ENCODE measurements at regions not wholly inside any gene's neighbourhood (a gene's known extent, or its start where the extent isn't known, plus 50 kb on each side); places are given as distances from the start of the nearest gene placed in this dataset.

DNA sequence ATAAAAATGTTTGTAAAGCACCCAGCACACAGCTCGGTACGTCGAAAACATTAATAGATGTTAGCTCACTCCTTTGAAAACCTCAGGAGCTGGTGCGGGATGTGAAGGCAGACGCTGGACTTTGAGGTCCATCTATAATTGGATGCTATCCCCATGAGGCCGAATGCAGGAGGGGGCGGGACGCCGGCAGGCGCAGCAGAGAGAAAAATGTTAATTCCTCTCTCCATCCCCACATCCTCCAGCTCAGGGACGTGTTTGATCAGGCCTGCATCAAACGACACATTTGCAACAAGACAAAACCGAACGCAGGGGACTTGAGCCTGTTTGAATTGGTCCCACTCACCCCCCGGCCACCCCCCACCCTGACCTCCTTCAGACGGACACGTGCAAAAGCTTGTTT, 231.0 kb downstream of the RBM19 start:
- H4K20me1 ChIP-seq (ENCODE audit: insufficient read depth, low read length), result no peaks in the 10 kb centered on the region
- H3K27ac ChIP-seq (ENCODE audit: low read depth in 1 of 2, low read length in 2 of 2), result no peak overlapping the region
- no peak overlapping the region for H3K4me2 ChIP-seq (replicated peaks; ENCODE audit: extremely low read depth, low read length, poor library complexity, severe bottlenecking)
- H3K4me3 Mint-ChIP-seq, result no peak overlapping the region
- H3K27ac Mint-ChIP-seq, result peak overlapping the region in 1 of 7 donors; percentile 2
- no peak overlapping the region for H2AFZ ChIP-seq (ENCODE audit: insufficient read depth, low read depth, low read length, poor library complexity, severe bottlenecking)
- TF ChIP-seq, protein P1, sequence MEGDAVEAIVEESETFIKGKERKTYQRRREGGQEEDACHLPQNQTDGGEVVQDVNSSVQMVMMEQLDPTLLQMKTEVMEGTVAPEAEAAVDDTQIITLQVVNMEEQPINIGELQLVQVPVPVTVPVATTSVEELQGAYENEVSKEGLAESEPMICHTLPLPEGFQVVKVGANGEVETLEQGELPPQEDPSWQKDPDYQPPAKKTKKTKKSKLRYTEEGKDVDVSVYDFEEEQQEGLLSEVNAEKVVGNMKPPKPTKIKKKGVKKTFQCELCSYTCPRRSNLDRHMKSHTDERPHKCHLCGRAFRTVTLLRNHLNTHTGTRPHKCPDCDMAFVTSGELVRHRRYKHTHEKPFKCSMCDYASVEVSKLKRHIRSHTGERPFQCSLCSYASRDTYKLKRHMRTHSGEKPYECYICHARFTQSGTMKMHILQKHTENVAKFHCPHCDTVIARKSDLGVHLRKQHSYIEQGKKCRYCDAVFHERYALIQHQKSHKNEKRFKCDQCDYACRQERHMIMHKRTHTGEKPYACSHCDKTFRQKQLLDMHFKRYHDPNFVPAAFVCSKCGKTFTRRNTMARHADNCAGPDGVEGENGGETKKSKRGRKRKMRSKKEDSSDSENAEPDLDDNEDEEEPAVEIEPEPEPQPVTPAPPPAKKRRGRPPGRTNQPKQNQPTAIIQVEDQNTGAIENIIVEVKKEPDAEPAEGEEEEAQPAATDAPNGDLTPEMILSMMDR (IDR thresholded peaks at IDR 0.05), result no peak
- no peaks in the 10 kb centered on the region for H3K36me3 ChIP-seq (replicated peaks in 1 of 2; ENCODE audit: control insufficient read depth in 1 of 2, insufficient read depth in 2 of 2, low read length in 2 of 2)
- H3K4me3 ChIP-seq (replicated peaks in 1 of 3; ENCODE audit: low read depth in 2 of 3, low read length in 3 of 3), result no peak overlapping the region
- H3K4me1 Mint-ChIP-seq, result no peaks in the 10 kb centered on the region
- no peak for DNase-seq
- peaks cover 10 to 16% (median 11%) of the 10 kb centered on the region in 3 donors for H3K27me3 Mint-ChIP-seq (ENCODE audit: low read depth in 3 of 3)
- no peak overlapping the region for H3K9ac ChIP-seq (ENCODE audit: insufficient read depth, low read length, poor library complexity, severe bottlenecking)
- peaks cover 0 to 4% of the 10 kb centered on the region in 2 donors for H3K27me3 ChIP-seq (ENCODE audit: control insufficient read depth in 2 of 2, insufficient read depth in 2 of 2, low read length in 2 of 2)
- H3K9me3 Mint-ChIP-seq, result peaks cover 0 to 3% (median 0%) of the 10 kb centered on the region in 7 donors
- no peaks in the 10 kb centered on the region for H3K9me3 ChIP-seq (replicated peaks in 1 of 2; ENCODE audit: control insufficient read depth in 1 of 2, insufficient read depth in 1 of 2, low read length in 2 of 2)
- WGBS (ENCODE audit: insufficient coverage), result 36% methylated on average over 11 of the region's 17 CpGs
- intact Hi-C loops (cut with micrococcal nuclease), result no loop called here
- no peaks in the 10 kb centered on the region for H3K36me3 Mint-ChIP-seq
- H3K79me2 ChIP-seq (ENCODE audit: insufficient read depth, low read length), result no peaks in the 10 kb centered on the region
- H3K4me1 ChIP-seq (ENCODE audit: control insufficient read depth in 1 of 2, insufficient read depth in 2 of 2, low read length in 2 of 2), result no peaks in the 10 kb centered on the region

DNA sequence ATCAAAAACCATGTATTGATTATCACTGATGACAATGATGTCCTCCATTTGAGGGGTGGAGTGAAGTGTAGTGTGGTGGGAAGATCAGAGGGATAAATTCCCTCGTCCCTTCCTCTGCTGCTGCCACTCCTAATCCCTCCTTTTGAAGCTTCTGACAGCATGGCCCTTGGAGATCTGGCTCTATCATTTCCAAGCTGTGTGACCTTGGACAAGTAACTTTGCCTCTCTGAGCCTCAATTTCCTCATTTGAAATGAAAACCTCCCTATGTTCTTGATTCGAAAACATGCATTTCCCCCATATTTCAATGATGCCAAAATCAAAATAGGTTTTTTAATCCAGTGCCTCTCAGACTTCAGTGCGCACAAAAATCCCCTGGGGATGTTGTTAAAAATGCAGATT, 231.6 kb downstream of the RBM19 start:
- Histone ChIP-seq H3K4me1 (ENCODE audit: control insufficient read depth in 1 of 2, insufficient read depth in 2 of 2, low read length in 2 of 2) (no peaks in the 10 kb centered on the region), H3K27ac (ENCODE audit: low read depth in 1 of 2, low read length in 2 of 2) (no peak overlapping the region), H3K4me2 (replicated peaks; ENCODE audit: extremely low read depth, low read length, poor library complexity, severe bottlenecking) (no peak overlapping the region), H3K79me2 (ENCODE audit: insufficient read depth, low read length) (no peaks in the 10 kb centered on the region), H3K4me3 (replicated peaks in 1 of 3; ENCODE audit: low read depth in 2 of 3, low read length in 3 of 3) (no peak overlapping the region), H3K36me3 (replicated peaks in 1 of 2; ENCODE audit: control insufficient read depth in 1 of 2, insufficient read depth in 2 of 2, low read length in 2 of 2) (no peaks in the 10 kb centered on the region), H4K20me1 (ENCODE audit: insufficient read depth, low read length) (no peaks in the 10 kb centered on the region), H3K9me3 (replicated peaks in 1 of 2; ENCODE audit: control insufficient read depth in 1 of 2, insufficient read depth in 1 of 2, low read length in 2 of 2) (no peaks in the 10 kb centered on the region), H2AFZ (ENCODE audit: insufficient read depth, low read depth, low read length, poor library complexity, severe bottlenecking) (no peak overlapping the region), H3K9ac (ENCODE audit: insufficient read depth, low read length, poor library complexity, severe bottlenecking) (no peak overlapping the region), H3K27me3 (ENCODE audit: control insufficient read depth in 2 of 2, insufficient read depth in 2 of 2, low read length in 2 of 2) (peaks cover 0 to 4% of the 10 kb centered on the region in 2 donors)
- no peaks in the 10 kb centered on the region for H3K36me3 Mint-ChIP-seq
- H3K4me1 Mint-ChIP-seq, result no peaks in the 10 kb centered on the region
- peaks cover 0 to 3% (median 0%) of the 10 kb centered on the region in 7 donors for H3K9me3 Mint-ChIP-seq
- no peak overlapping the region for H3K4me3 Mint-ChIP-seq
- intact Hi-C loops (cut with micrococcal nuclease), result no loop called here
- DNase-seq, result no peak
- peaks cover 10 to 18% (median 11%) of the 10 kb centered on the region in 3 donors for H3K27me3 Mint-ChIP-seq (ENCODE audit: low read depth in 3 of 3)
- TF ChIP-seq, protein P1 (IDR thresholded peaks at IDR 0.05), result no peak
- 100% methylated on average over 1 of the region's 3 CpGs for WGBS (ENCODE audit: insufficient coverage)
- no peak overlapping the region for H3K27ac Mint-ChIP-seq

Measured in CD14-positive monocyte (primary cell).